Prostate gland (tissue), 2 donors: ENCODE measurements at regions not wholly inside any gene's neighbourhood (a gene's known extent, or its start where the extent isn't known, plus 50 kb on each side); places are given as distances from the start of the nearest gene placed in this dataset.

Experiments used
- DNase-seq: peaks from one replicate; pipeline ENCODE4 v3.0.0-alpha.2; 2019; ENCODE audit warnings: low spot score
- H3K27ac ChIP-seq, 2 donors: fragments of 200-600 bp; sonication (generic); 2 replicates each; pipeline ENCODE4 v1.5.1; 2017 to 2019
- H3K27me3 ChIP-seq: fragments of 200-600 bp; sonication (generic); replicated peaks from 2 replicates; pipeline ENCODE4 v1.5.1; 2019; ENCODE audit not compliant: insufficient read depth
- H3K36me3 ChIP-seq, 2 donors: fragments of 200-600 bp; sonication (generic); 1 replicate in 1 of 2; 2 replicates in 1 of 2; pipeline versions ENCODE4 v1.5.1 to v1.8.1; 2017 to 2019
- H3K4me1 ChIP-seq: fragments of 200-600 bp; sonication (generic); replicated peaks from 2 replicates; pipeline ENCODE4 v1.5.1; 2019
- H3K4me3 ChIP-seq, 2 donors: fragments of 200-600 bp; sonication (generic); 2 replicates each; pipeline ENCODE4 v1.5.1; 2017 to 2019
- H3K9me3 ChIP-seq: fragments of 200-600 bp; sonication (generic); 2 replicates; pipeline ENCODE4 v1.5.1; 2017
- CTCF ChIP-seq, 4 experiments: fragments of 200-600 bp in 2 of 4; fragments of 450-650 bp in 2 of 4; sonication (generic) in 2 of 4; IDR thresholded peaks; 1 replicate in 3 of 4; 2 replicates in 1 of 4; pipeline ENCODE4 v1.5.1; 2016 to 2019; ENCODE audit warnings: antibody characterized with exemption in 4 of 4, mild to moderate bottlenecking in 2 of 4, moderate library complexity in 2 of 4
- POLR2A ChIP-seq: fragments of 450-650 bp; IDR thresholded peaks from one replicate; pipeline ENCODE4 v1.6.1; 2016; ENCODE audit warnings: antibody characterized with exemption, mild to moderate bottlenecking
- POLR2AphosphoS5 ChIP-seq: sonication (generic); formaldehyde crosslinking; IDR thresholded peaks from one replicate; pipeline ENCODE4 v1.6.1; 2017; ENCODE audit warnings: antibody characterized with exemption
- WGBS: methylation state at CpG from one replicate; pipeline ENCODE4 v1.1.5; 2018; 5-methylcytosine and 5-hydroxymethylcytosine counted together
- intact Hi-C: fragments of 100-400 bp; cut with DNase I; formaldehyde crosslinking; loops from one replicate; pipeline ENCODE4 v1.14.2; 2022

GRCh38 chr4:141524116-141524515, 112.3 kb upstream of the IL15 start:
- H3K4me3 ChIP-seq: no peak overlapping the region
- intact Hi-C loops: no loop called here
- no peak for DNase-seq
- H3K27me3 ChIP-seq: no peaks in the 10 kb centered on the region
- no peaks in the 10 kb centered on the region for H3K36me3 ChIP-seq
- TF ChIP-seq POLR2AphosphoS5 (no peak), CTCF (IDR thresholded peaks at IDR 0.05) (no peak), POLR2A (no peak)
- H3K4me1 ChIP-seq: no peaks in the 10 kb centered on the region
- H3K9me3 ChIP-seq: no peaks in the 10 kb centered on the region
- no peak overlapping the region for H3K27ac ChIP-seq

- no peak for DNase-seq
- WGBS: 90% methylated on average over 2 of the region's 2 CpGs
- intact Hi-C loops: no loop called here
- Histone ChIP-seq H3K27ac (no peak overlapping the region), H3K36me3 (no peaks in the 10 kb centered on the region), H3K27me3 (no peaks in the 10 kb centered on the region), H3K4me3 (no peak overlapping the region), H3K4me1 (no peaks in the 10 kb centered on the region), H3K9me3 (no peaks in the 10 kb centered on the region)
- no peak for TF ChIP-seq CTCF (IDR thresholded peaks at IDR 0.05)
- no peak for TF ChIP-seq POLR2AphosphoS5
- no peak for TF ChIP-seq POLR2A
These were observed 111.5 kb upstream of the IL15 start for GRCh38 chr4:141524841-141525240.

- Histone ChIP-seq H3K27me3 (no peaks in the 10 kb centered on the region), H3K4me1 (no peaks in the 10 kb centered on the region), H3K27ac (no peak overlapping the region), H3K9me3 (no peaks in the 10 kb centered on the region), H3K36me3 (no peaks in the 10 kb centered on the region), H3K4me3 (no peak overlapping the region)
- no peak for TF ChIP-seq POLR2A
- no peak for TF ChIP-seq POLR2AphosphoS5
- no peak for TF ChIP-seq CTCF (IDR thresholded peaks at IDR 0.05)
- intact Hi-C loops: no loop called here
- DNase-seq: no peak
- WGBS: 89% methylated on average over 4 of the region's 4 CpGs
These were observed 105.8 kb upstream of the IL15 start for GRCh38 chr4:141530627-141531026.

GRCh38 chr4:141534985-141535384, 101.4 kb upstream of the IL15 start:
- WGBS: 74% methylated on average over 2 of the region's 2 CpGs
- Histone ChIP-seq H3K4me1 (no peaks in the 10 kb centered on the region), H3K9me3 (no peaks in the 10 kb centered on the region), H3K36me3 (no peaks in the 10 kb centered on the region), H3K27ac (no peak overlapping the region), H3K4me3 (no peak overlapping the region), H3K27me3 (no peaks in the 10 kb centered on the region)
- intact Hi-C loops: no loop called here
- TF ChIP-seq CTCF (IDR thresholded peaks at IDR 0.05) (no peak), POLR2A (no peak), POLR2AphosphoS5 (no peak)
- no peak for DNase-seq

- no peak for DNase-seq
- H3K4me1 ChIP-seq: no peaks in the 10 kb centered on the region
- H3K4me3 ChIP-seq: no peak overlapping the region
- WGBS: 100% methylated on average over 1 of the region's 1 CpG
- no peak overlapping the region for H3K27ac ChIP-seq
- intact Hi-C loops: no loop called here
- no peaks in the 10 kb centered on the region for H3K36me3 ChIP-seq
- H3K27me3 ChIP-seq: no peaks in the 10 kb centered on the region
- H3K9me3 ChIP-seq: no peaks in the 10 kb centered on the region
- no peak for TF ChIP-seq POLR2A
- TF ChIP-seq CTCF (IDR thresholded peaks at IDR 0.05): no peak
- no peak for TF ChIP-seq POLR2AphosphoS5
These were observed 98.4 kb upstream of the IL15 start for GRCh38 chr4:141538001-141538400.
